GM20000 (cell line): ENCODE measurements at regions not wholly inside any gene's neighbourhood (a gene's known extent, or its start where the extent isn't known, plus 50 kb on each side); places are given as distances from the start of the nearest gene placed in this dataset.

Source experiments
- DNase-seq: peaks from one replicate; pipeline ENCODE4 v3.0.0; 2012; ENCODE audit warnings: low spot score
- CTCF ChIP-seq: IDR thresholded peaks from 2 replicates; pipeline ENCODE4 v1.5.1; 2012; ENCODE audit warnings: mild to moderate bottlenecking, control low read depth; ENCODE audit errors: extremely low read depth, missing control alignments

GRCh38 chr11:112871909-112872500, 89.2 kb upstream of the NCAM1 start:
- no peak for DNase-seq
- TF ChIP-seq CTCF = no peak

GRCh38 chr11:112874980-112875379, 86.2 kb upstream of the NCAM1 start:
- no peak for DNase-seq
- TF ChIP-seq CTCF = no peak

- DNase-seq = no peak
- TF ChIP-seq CTCF = no peak
Observed at GRCh38 chr11:112877581-112877980, 83.6 kb upstream of the NCAM1 start.

- DNase-seq = no peak
- TF ChIP-seq CTCF = no peak
Observed at GRCh38 chr11:112878033-112878601, 83.1 kb upstream of the NCAM1 start.

GRCh38 chr11:112880495-112880894, 80.7 kb upstream of the NCAM1 start:
- TF ChIP-seq CTCF = no peak
- no peak for DNase-seq

GRCh38 chr11:112881461-112881860, 79.8 kb upstream of the NCAM1 start:
- DNase-seq = no peak
- no peak for TF ChIP-seq CTCF

GRCh38 chr11:112882494-112883381, 78.5 kb upstream of the NCAM1 start:
- DNase-seq = no peak
- no peak for TF ChIP-seq CTCF
